CD4-positive, alpha-beta T cell (primary cell): ENCODE measurements at regions not wholly inside any gene's neighbourhood (a gene's known extent, or its start where the extent isn't known, plus 50 kb on each side); places are given as distances from the start of the nearest gene placed in this dataset.

ENCODE experiments used
- ATAC-seq: fragments of 200-7000 bp; cut with Tn5 transposase; one replicate; pipeline ENCODE4 v1.10.0; 2022; ENCODE audit warnings: mild to moderate bottlenecking; ENCODE audit not compliant: poor library complexity
- CTCF ChIA-PET: fragments of 350-600 bp; sonication (Branson Sonifier 250); formaldehyde crosslinking; loops from one replicate; lab custom pipeline; 2021; ENCODE audit warnings: antibody characterized with exemption, inconsistent platforms; lab: Charles Lee
- POLR2A ChIA-PET: fragments of 350-600 bp; sonication (Branson Sonifier 250); formaldehyde crosslinking; loops from one replicate; lab custom pipeline; 2021; ENCODE audit warnings: antibody characterized with exemption, inconsistent platforms; lab: Charles Lee
- DNase-seq, 14 experiments: peaks; one replicate each; pipeline ENCODE4 v3.0.0-alpha.2; 2013 to 2020; ENCODE audit warnings: mixed read lengths in 2 of 14
- H3K27ac ChIP-seq, 2 donors: one replicate each; pipeline versions ENCODE4 v1.5.1 to v1.7.0; 2013; ENCODE audit warnings: low read length in 2 of 2, low read depth in 1 of 2, mild to moderate bottlenecking in 1 of 2
- H3K27me3 ChIP-seq, 2 experiments: 1 replicate in 1 of 2; 2 replicates in 1 of 2; pipeline versions ENCODE4 v1.6.1 to v1.7.0; 2013; ENCODE audit warnings: low read length in 2 of 2, control low read depth in 1 of 2, mild to moderate bottlenecking in 1 of 2, moderate library complexity in 1 of 2; ENCODE audit not compliant: insufficient read depth in 2 of 2, control insufficient read depth in 1 of 2
- H3K36me3 ChIP-seq: one replicate; pipeline ENCODE4 v1.6.1; 2013; ENCODE audit warnings: low read length, control low read depth; ENCODE audit not compliant: insufficient read depth
- H3K4me1 ChIP-seq: one replicate; pipeline ENCODE4 v1.6.1; 2013; ENCODE audit warnings: low read length, control low read depth; ENCODE audit not compliant: insufficient read depth
- H3K4me3 ChIP-seq: one replicate; pipeline ENCODE4 v1.5.1; 2013; ENCODE audit warnings: mild to moderate bottlenecking, low read length, moderate library complexity
- H3K9me3 ChIP-seq, 2 experiments: 1 replicate in 1 of 2; 2 replicates in 1 of 2; pipeline versions ENCODE4 v1.6.1 to v1.7.0; 2013; ENCODE audit warnings: low read length in 2 of 2, mild to moderate bottlenecking in 2 of 2, control low read depth in 1 of 2, moderate library complexity in 1 of 2; ENCODE audit not compliant: control insufficient read depth in 1 of 2, insufficient read depth in 1 of 2
- H3K27ac Mint-ChIP-seq: one replicate; pipeline ENCODE4 v1.8.0; 2020; ENCODE audit warnings: mixed read lengths
- H3K27me3 Mint-ChIP-seq: one replicate; pipeline ENCODE4 v1.8.0; 2021; ENCODE audit warnings: mixed read lengths
- H3K36me3 Mint-ChIP-seq: one replicate; pipeline ENCODE4 v1.8.0; 2021; ENCODE audit warnings: low read depth, mixed read lengths
- H3K4me1 Mint-ChIP-seq: one replicate; pipeline ENCODE4 v1.8.0; 2021; ENCODE audit warnings: low read depth, mixed read lengths
- H3K4me3 Mint-ChIP-seq: one replicate; pipeline ENCODE4 v1.8.0; 2020; ENCODE audit warnings: mild to moderate bottlenecking, mixed read lengths
- H3K9me3 Mint-ChIP-seq: one replicate; pipeline ENCODE4 v1.8.0; 2020; ENCODE audit warnings: mixed read lengths
- intact Hi-C, 2 experiments: fragments of 100-400 bp; cut with DNase I in 1 of 2; cut with micrococcal nuclease in 1 of 2; formaldehyde crosslinking; loops; one replicate each; pipeline versions ENCODE4 v1.15.1 to v1.9.0; 2023 to 2025; cut with DNase I, micrococcal nuclease
- TF ChIP-seq, protein P1 (sequence below): fragments of 200-600 bp; IDR thresholded peaks from one replicate; pipeline ENCODE4 v1.8.0; 2022; ENCODE audit warnings: antibody characterized with exemption, mild to moderate bottlenecking

DNA sequence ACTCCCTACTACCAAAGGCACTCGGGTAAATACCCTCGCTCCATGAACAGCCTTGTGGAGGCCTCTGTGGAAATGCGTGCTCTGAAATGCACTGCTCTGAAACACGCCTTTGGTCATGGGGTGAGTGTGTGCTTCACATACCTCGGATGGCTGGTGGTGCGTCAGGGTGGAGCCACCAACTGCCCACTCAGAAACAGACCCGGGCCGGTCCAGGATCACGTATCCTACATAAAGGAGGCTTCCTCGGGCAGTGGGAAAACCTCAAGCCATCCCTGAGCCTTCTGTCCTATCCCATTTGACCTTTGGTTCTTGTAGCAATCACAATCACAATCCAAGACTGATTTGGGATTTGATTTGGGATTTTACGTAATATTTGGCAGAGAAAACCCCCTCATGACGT is 53.5 kb upstream of the ZNF516 start:
- POLR2A ChIA-PET, result no interaction called here
- Mint-ChIP-seq H3K36me3 (no peaks in the 10 kb centered on the region), H3K27me3 (peaks cover 7% of the 10 kb centered on the region), H3K9me3 (no peaks in the 10 kb centered on the region), H3K4me1 (no peaks in the 10 kb centered on the region), H3K4me3 (no peak overlapping the region), H3K27ac (no peak overlapping the region)
- no peak for ATAC-seq
- no peaks in the 10 kb centered on the region for H3K9me3 ChIP-seq
- H3K27ac ChIP-seq, result no peak overlapping the region
- TF ChIP-seq, protein P1, sequence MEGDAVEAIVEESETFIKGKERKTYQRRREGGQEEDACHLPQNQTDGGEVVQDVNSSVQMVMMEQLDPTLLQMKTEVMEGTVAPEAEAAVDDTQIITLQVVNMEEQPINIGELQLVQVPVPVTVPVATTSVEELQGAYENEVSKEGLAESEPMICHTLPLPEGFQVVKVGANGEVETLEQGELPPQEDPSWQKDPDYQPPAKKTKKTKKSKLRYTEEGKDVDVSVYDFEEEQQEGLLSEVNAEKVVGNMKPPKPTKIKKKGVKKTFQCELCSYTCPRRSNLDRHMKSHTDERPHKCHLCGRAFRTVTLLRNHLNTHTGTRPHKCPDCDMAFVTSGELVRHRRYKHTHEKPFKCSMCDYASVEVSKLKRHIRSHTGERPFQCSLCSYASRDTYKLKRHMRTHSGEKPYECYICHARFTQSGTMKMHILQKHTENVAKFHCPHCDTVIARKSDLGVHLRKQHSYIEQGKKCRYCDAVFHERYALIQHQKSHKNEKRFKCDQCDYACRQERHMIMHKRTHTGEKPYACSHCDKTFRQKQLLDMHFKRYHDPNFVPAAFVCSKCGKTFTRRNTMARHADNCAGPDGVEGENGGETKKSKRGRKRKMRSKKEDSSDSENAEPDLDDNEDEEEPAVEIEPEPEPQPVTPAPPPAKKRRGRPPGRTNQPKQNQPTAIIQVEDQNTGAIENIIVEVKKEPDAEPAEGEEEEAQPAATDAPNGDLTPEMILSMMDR, result no peak
- peaks cover 0 to 6% of the 10 kb centered on the region in 2 experiments for H3K27me3 ChIP-seq
- H3K4me1 ChIP-seq, result no peaks in the 10 kb centered on the region
- intact Hi-C loops, result no loop called here
- H3K4me3 ChIP-seq, result no peak overlapping the region
- no peak for DNase-seq
- CTCF ChIA-PET, result no interaction called here
- no peaks in the 10 kb centered on the region for H3K36me3 ChIP-seq

GRCh38 chr18:76547296-76547695 is 52.3 kb upstream of the ZNF516 start:
- ChIA-PET POLR2A (no interaction called here), CTCF (no interaction called here)
- no peak overlapping the region for H3K27ac ChIP-seq
- DNase-seq, result no peak
- H3K9me3 ChIP-seq, result no peaks in the 10 kb centered on the region
- TF ChIP-seq, protein P1, result no peak
- H3K4me3 Mint-ChIP-seq, result no peak overlapping the region
- no peaks in the 10 kb centered on the region for H3K36me3 ChIP-seq
- peaks cover 0 to 6% of the 10 kb centered on the region in 2 experiments for H3K27me3 ChIP-seq
- H3K9me3 Mint-ChIP-seq, result no peaks in the 10 kb centered on the region
- H3K27ac Mint-ChIP-seq, result no peak overlapping the region
- ATAC-seq, result no peak
- H3K4me3 ChIP-seq, result no peak overlapping the region
- no peaks in the 10 kb centered on the region for H3K36me3 Mint-ChIP-seq
- H3K4me1 ChIP-seq, result no peaks in the 10 kb centered on the region
- no peaks in the 10 kb centered on the region for H3K4me1 Mint-ChIP-seq
- peaks cover 7% of the 10 kb centered on the region for H3K27me3 Mint-ChIP-seq
- intact Hi-C loops, result no loop called here

DNA sequence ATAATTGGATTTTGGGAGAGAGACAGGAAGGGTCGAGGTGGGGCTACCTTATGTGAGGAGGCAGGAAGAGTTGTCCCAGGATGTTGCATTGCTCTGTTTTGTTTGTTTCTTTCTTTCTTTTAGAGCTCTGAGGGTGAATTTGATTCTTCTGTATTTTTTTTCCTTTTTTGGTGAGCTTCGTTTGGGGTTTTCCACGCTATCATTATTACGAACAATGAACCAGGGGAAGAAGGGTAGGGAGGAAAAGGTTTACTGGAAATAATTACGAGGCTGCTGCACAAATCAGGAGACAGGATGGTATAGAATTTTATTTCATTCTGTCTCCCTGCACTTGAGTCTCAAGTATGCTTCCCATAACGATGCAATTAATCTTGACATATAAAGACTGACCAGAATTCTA is 51.4 kb upstream of the ZNF516 start:
- no peak overlapping the region for H3K4me3 Mint-ChIP-seq
- POLR2A ChIA-PET, result no interaction called here
- TF ChIP-seq, protein P1, result no peak

More for the DNA sequence above, 51.4 kb upstream of the ZNF516 start:
- Histone ChIP-seq H3K36me3 (no peaks in the 10 kb centered on the region), H3K27me3 (peaks cover 0 to 6% of the 10 kb centered on the region in 2 experiments), H3K4me1 (no peaks in the 10 kb centered on the region), H3K27ac (no peak overlapping the region), H3K9me3 (no peaks in the 10 kb centered on the region), H3K4me3 (no peak overlapping the region)
- no peaks in the 10 kb centered on the region for H3K36me3 Mint-ChIP-seq
- H3K27me3 Mint-ChIP-seq, result peaks cover 7% of the 10 kb centered on the region
- no peaks in the 10 kb centered on the region for H3K9me3 Mint-ChIP-seq
- intact Hi-C loops, result no loop called here
- H3K4me1 Mint-ChIP-seq, result no peaks in the 10 kb centered on the region
- H3K27ac Mint-ChIP-seq, result no peak overlapping the region
- CTCF ChIA-PET, result no interaction called here
- DNase-seq, result no peak
- no peak for ATAC-seq
